ENCODE measurements at regions not wholly inside any gene's neighbourhood (a gene's known extent, or its start where the extent isn't known, plus 50 kb on each side); places are given as distances from the start of the nearest gene placed in this dataset.

DNA sequence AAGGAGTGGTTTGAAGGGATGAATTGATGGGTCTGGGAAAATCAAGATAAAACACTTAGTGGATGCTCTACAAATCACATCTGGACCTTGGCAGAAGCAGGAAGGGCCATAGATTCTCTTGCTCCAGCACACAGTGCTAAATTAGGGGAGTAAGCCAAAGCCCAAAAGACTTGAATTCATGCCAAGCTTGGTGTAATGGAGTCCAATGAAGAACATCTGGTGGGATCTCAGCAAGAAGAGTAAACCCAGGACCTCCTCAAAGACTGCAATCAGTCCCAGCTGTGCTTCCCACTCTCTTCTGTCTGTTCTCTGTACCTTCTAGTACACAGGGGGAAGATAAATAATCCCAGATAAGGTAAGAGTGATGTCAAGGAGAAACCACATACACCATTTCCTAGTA lies 683.4 kb downstream of the RNF144B start:
- ATAC-seq (ENCODE audit: low read depth) (no peak), DNase-seq (ENCODE audit: low spot score) (no peak)
- no peaks in the 10 kb centered on the region for H3K4me1 ChIP-seq (ENCODE audit: insufficient read depth, poor library complexity, severe bottlenecking)
- TF ChIP-seq, protein P1, sequence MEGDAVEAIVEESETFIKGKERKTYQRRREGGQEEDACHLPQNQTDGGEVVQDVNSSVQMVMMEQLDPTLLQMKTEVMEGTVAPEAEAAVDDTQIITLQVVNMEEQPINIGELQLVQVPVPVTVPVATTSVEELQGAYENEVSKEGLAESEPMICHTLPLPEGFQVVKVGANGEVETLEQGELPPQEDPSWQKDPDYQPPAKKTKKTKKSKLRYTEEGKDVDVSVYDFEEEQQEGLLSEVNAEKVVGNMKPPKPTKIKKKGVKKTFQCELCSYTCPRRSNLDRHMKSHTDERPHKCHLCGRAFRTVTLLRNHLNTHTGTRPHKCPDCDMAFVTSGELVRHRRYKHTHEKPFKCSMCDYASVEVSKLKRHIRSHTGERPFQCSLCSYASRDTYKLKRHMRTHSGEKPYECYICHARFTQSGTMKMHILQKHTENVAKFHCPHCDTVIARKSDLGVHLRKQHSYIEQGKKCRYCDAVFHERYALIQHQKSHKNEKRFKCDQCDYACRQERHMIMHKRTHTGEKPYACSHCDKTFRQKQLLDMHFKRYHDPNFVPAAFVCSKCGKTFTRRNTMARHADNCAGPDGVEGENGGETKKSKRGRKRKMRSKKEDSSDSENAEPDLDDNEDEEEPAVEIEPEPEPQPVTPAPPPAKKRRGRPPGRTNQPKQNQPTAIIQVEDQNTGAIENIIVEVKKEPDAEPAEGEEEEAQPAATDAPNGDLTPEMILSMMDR (IDR thresholded peaks at IDR 0.05; ENCODE audit: poor library complexity, severe bottlenecking): no peak
- H3K9me3 ChIP-seq (ENCODE audit: severe bottlenecking): no peaks in the 10 kb centered on the region
- no peak overlapping the region for H3K4me3 ChIP-seq (ENCODE audit: severe bottlenecking)
- H3K27ac ChIP-seq (ENCODE audit: poor library complexity, severe bottlenecking): no peak overlapping the region
- H3K36me3 ChIP-seq (ENCODE audit: low read depth): no peaks in the 10 kb centered on the region
- no peaks in the 10 kb centered on the region for H3K27me3 ChIP-seq (ENCODE audit: insufficient read depth, poor library complexity, severe bottlenecking)

DNA sequence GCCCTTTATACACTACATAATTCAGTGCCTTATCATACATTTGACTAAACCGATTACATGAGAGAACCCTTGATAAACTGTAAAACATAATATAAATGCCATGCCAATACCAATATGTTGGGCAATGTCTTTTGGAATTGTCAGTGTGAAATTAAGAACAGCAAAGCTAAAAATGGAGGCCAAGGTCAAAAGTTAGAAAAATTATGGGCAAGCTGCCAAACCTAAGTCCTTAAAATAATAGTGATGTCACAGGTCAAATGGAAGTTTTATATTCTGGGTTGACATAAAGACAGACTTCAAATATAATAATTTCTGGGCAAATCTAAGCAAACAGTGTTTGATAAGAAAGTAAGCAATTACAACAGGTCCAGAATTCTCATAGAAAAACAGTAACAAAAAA lies 696.7 kb downstream of the RNF144B start:
- no peak overlapping the region for H3K4me3 ChIP-seq (ENCODE audit: severe bottlenecking)
- H3K27ac ChIP-seq (ENCODE audit: poor library complexity, severe bottlenecking): no peak overlapping the region
- no peak for DNase-seq (ENCODE audit: low spot score)
- TF ChIP-seq, protein P1 (IDR thresholded peaks at IDR 0.05; ENCODE audit: poor library complexity, severe bottlenecking): no peak
- no peaks in the 10 kb centered on the region for H3K9me3 ChIP-seq (ENCODE audit: severe bottlenecking)
- H3K4me1 ChIP-seq (ENCODE audit: insufficient read depth, poor library complexity, severe bottlenecking): no peaks in the 10 kb centered on the region
- ATAC-seq (ENCODE audit: low read depth): no peak
- H3K36me3 ChIP-seq (ENCODE audit: low read depth): no peaks in the 10 kb centered on the region
- no peaks in the 10 kb centered on the region for H3K27me3 ChIP-seq (ENCODE audit: insufficient read depth, poor library complexity, severe bottlenecking)

DNA sequence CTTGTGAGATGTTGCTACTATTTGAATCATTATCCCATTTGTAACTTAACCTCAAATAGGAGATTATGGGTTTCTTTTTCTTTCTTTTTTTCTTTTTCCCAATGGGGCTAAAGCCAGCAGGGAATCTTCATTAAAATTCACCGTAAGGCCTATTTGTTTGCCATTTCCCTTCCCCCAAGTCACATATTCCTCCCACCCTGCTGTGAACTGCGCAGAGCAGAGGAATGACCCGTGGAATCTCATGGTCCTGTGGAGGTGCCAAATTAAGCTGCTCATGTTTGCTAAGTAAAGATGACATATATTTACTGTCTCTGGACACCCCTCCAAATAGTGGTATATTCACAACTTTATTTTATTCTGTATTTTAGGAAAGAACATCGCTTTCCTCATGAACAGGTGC lies 699.3 kb downstream of the RNF144B start:
- Histone ChIP-seq H3K4me3 (ENCODE audit: severe bottlenecking) (no peak overlapping the region), H3K36me3 (ENCODE audit: low read depth) (no peaks in the 10 kb centered on the region), H3K27ac (ENCODE audit: poor library complexity, severe bottlenecking) (no peak overlapping the region), H3K9me3 (ENCODE audit: severe bottlenecking) (no peaks in the 10 kb centered on the region), H3K4me1 (ENCODE audit: insufficient read depth, poor library complexity, severe bottlenecking) (no peaks in the 10 kb centered on the region), H3K27me3 (ENCODE audit: insufficient read depth, poor library complexity, severe bottlenecking) (no peaks in the 10 kb centered on the region)
- TF ChIP-seq, protein P1 (IDR thresholded peaks at IDR 0.05; ENCODE audit: poor library complexity, severe bottlenecking): no peak
- no peak for DNase-seq (ENCODE audit: low spot score)
- ATAC-seq (ENCODE audit: low read depth): no peak

DNA sequence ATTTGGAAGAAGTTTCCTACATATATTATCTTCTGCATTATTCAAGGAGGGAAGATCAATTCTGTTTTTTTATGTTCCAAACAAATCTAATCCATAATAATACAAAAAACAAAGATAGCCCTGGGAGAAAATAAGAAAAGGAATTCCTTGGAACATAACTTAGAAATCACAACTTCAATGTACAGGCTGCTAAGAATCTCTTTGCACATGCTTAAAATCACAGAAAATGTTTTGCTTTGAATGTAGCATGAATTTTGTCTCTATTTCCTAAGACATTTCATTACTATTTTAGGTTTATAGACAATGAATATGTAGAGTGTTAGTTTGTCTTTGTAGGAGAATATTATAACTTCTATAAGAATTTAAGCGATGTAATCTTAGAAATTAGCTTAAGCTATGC lies 700.1 kb downstream of the RNF144B start:
- Histone ChIP-seq H3K4me3 (ENCODE audit: severe bottlenecking) (no peak overlapping the region), H3K4me1 (ENCODE audit: insufficient read depth, poor library complexity, severe bottlenecking) (no peaks in the 10 kb centered on the region), H3K27me3 (ENCODE audit: insufficient read depth, poor library complexity, severe bottlenecking) (no peaks in the 10 kb centered on the region), H3K9me3 (ENCODE audit: severe bottlenecking) (no peaks in the 10 kb centered on the region), H3K36me3 (ENCODE audit: low read depth) (no peaks in the 10 kb centered on the region), H3K27ac (ENCODE audit: poor library complexity, severe bottlenecking) (no peak overlapping the region)
- TF ChIP-seq, protein P1 (IDR thresholded peaks at IDR 0.05; ENCODE audit: poor library complexity, severe bottlenecking): no peak
- ATAC-seq (ENCODE audit: low read depth) (no peak), DNase-seq (ENCODE audit: low spot score) (no peak)

DNA sequence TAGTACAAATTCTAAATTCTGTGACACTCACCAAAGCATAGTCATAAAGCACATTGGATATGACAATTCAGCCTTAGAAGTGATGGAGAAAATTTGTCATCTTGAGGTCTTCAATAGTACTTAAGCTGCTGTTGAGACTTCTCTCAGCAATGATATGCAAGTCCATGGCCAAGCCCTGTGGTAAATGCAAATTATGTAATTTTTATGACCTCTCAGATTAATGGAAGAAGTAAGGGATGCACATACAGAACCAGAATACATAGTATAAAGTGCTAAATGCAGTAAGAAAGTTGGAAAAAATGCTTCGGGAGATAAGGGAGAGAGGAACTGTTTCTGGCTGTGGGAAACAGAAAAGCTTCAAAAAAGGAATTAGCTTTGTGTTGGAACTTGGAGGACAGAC lies 700.7 kb downstream of the RNF144B start:
- H3K27me3 ChIP-seq (ENCODE audit: insufficient read depth, poor library complexity, severe bottlenecking): no peaks in the 10 kb centered on the region
- no peak for DNase-seq (ENCODE audit: low spot score)
- no peaks in the 10 kb centered on the region for H3K36me3 ChIP-seq (ENCODE audit: low read depth)
- H3K4me1 ChIP-seq (ENCODE audit: insufficient read depth, poor library complexity, severe bottlenecking): no peaks in the 10 kb centered on the region
- H3K9me3 ChIP-seq (ENCODE audit: severe bottlenecking): no peaks in the 10 kb centered on the region
- TF ChIP-seq, protein P1 (IDR thresholded peaks at IDR 0.05; ENCODE audit: poor library complexity, severe bottlenecking): no peak
- H3K4me3 ChIP-seq (ENCODE audit: severe bottlenecking): no peak overlapping the region
- no peak overlapping the region for H3K27ac ChIP-seq (ENCODE audit: poor library complexity, severe bottlenecking)
- no peak for ATAC-seq (ENCODE audit: low read depth)

Measured in RWPE2 (cell line).